SK-N-SH treated with all-trans-retinoic acid at 6 μM for 48 hours (cell line): ENCODE measurements at regions not wholly inside any gene's neighbourhood (a gene's known extent, or its start where the extent isn't known, plus 50 kb on each side); places are given as distances from the start of the nearest gene placed in this dataset.

ENCODE experiments used
- ATAC-seq: fragments of 200-7000 bp; cut with Tn5 transposase; 3 replicates; pipeline ENCODE4 v1.9.1; 2020; ENCODE audit warnings: mild to moderate bottlenecking, moderate library complexity
- ARNTL ChIP-seq: fragments of 450-650 bp; formaldehyde crosslinking; IDR thresholded peaks from 2 replicates; pipeline ENCODE4 v1.5.0; 2020; ENCODE audit warnings: low read depth, mild to moderate bottlenecking, moderate library complexity, borderline replicate concordance
- CSDC2 ChIP-seq: fragments of 250-450 bp; sonication (Bioruptor Pico); IDR thresholded peaks from 2 replicates; pipeline ENCODE4 v1.5.0; 2020; ENCODE audit warnings: mild to moderate bottlenecking, moderate library complexity
- GLIS3 ChIP-seq: fragments of 250-450 bp; sonication (Bioruptor Pico); IDR thresholded peaks from 2 replicates; pipeline ENCODE4 v1.5.0; 2020; ENCODE audit warnings: mild to moderate bottlenecking, moderate library complexity
- ISL1 ChIP-seq: fragments of 250-450 bp; sonication (Bioruptor Pico); IDR thresholded peaks from 2 replicates; pipeline ENCODE4 v2.1.2; 2022; ENCODE audit warnings: mild to moderate bottlenecking, moderate library complexity
- OSR1 ChIP-seq: fragments of 250-450 bp; sonication (Bioruptor Pico); IDR thresholded peaks from 2 replicates; pipeline ENCODE4 v1.8.0; 2022; ENCODE audit warnings: moderate library complexity, mild to moderate bottlenecking, inconsistent platforms
- PPARA ChIP-seq: fragments of 250-450 bp; sonication (Bioruptor Pico); IDR thresholded peaks from 2 replicates; pipeline ENCODE4 v1.5.0; 2020; ENCODE audit warnings: mild to moderate bottlenecking, borderline replicate concordance
- RARB ChIP-seq: fragments of 250-450 bp; sonication (Bioruptor Pico); IDR thresholded peaks from 2 replicates; pipeline ENCODE4 v1.8.0; 2021; ENCODE audit warnings: mild to moderate bottlenecking, moderate library complexity
- SNAI2 ChIP-seq: fragments of 250-450 bp; sonication (Bioruptor Pico); IDR thresholded peaks from 2 replicates; pipeline ENCODE4 v1.5.0; 2020; ENCODE audit warnings: mild to moderate bottlenecking, moderate library complexity
- TOX ChIP-seq: fragments of 250-450 bp; sonication (Bioruptor Pico); IDR thresholded peaks from 2 replicates; pipeline ENCODE4 v1.8.0; 2021; ENCODE audit warnings: mild to moderate bottlenecking, moderate library complexity, borderline replicate concordance
- ZFP3 ChIP-seq: fragments of 250-450 bp; sonication (Bioruptor Pico); IDR thresholded peaks from 2 replicates; pipeline ENCODE4 v1.5.0; 2020; ENCODE audit warnings: mild to moderate bottlenecking, moderate library complexity
- ZNF565 ChIP-seq: fragments of 450-650 bp; formaldehyde crosslinking; conservative IDR thresholded peaks from 2 replicates; pipeline ENCODE4 v1.5.0; 2020; ENCODE audit warnings: low read depth, mild to moderate bottlenecking, moderate library complexity
- ZNF70 ChIP-seq: fragments of 450-650 bp; formaldehyde crosslinking; IDR thresholded peaks from 2 replicates; pipeline ENCODE4 v1.5.0; 2020; ENCODE audit warnings: mild to moderate bottlenecking, moderate library complexity
- TF ChIP-seq, protein P1 (sequence below): fragments of 250-450 bp; sonication (Bioruptor Pico); IDR thresholded peaks from 2 replicates; pipeline ENCODE4 v1.5.1; 2020; ENCODE audit warnings: low read depth, mild to moderate bottlenecking, moderate library complexity
- TF ChIP-seq, protein P2 (sequence below): fragments of 250-450 bp; sonication (Bioruptor Pico); IDR thresholded peaks from 2 replicates; pipeline ENCODE4 v1.5.0; 2020; ENCODE audit warnings: mild to moderate bottlenecking, moderate library complexity
- TF ChIP-seq, protein P3 (sequence below): fragments of 250-450 bp; sonication (Bioruptor Pico); IDR thresholded peaks from 2 replicates; pipeline ENCODE4 v1.8.0; 2021; ENCODE audit warnings: low read depth, mild to moderate bottlenecking, moderate library complexity, borderline replicate concordance
- TF ChIP-seq, protein P4 (sequence below): fragments of 250-450 bp; sonication (Bioruptor Pico); IDR thresholded peaks from 2 replicates; pipeline ENCODE4 v1.5.1; 2021; ENCODE audit warnings: mild to moderate bottlenecking, moderate library complexity
- TF ChIP-seq, protein P5 (sequence below): fragments of 250-450 bp; sonication (Bioruptor Pico); IDR thresholded peaks from 2 replicates; pipeline ENCODE4 v1.8.0; 2020; ENCODE audit warnings: mild to moderate bottlenecking, moderate library complexity, borderline replicate concordance

DNA sequence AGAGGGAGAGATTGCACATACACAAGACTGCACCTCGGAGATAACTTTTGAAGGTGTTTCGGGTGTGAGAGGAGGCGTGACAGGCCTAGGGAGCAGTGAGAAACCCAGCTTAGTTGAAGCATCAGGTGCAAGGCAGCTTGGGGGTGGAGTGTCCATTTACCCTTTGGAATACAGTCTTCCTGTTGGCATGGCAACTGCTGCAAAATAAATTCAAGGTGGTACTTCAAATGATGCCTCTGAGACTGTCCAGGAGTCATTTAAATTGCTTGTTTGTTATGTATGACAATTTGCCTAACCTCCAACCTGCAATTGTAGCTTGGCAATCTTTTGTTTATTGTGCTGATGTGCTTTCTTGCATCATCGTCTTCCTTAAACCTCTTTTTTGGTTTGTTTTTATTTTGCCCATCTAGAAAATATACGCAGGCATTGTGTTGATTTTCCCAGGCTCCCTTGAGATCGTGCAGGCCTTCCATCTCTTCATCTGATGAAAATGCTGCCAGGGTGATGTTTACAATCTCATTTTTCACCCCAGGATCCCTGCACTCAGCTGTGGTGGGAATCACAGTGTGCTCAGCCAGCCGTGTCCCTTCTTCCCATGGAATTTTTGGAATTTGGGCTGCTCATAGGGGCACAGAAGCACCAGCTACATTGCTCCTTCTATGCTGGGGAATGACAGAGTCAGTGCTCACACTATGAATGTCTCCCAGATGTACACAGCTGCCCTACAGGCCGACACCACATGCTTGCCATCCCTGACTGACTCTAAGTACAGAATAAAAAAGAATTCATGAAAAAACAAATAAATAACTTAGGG, 583.1 kb upstream of the CFAP20DC start (continued):
- no peak for TF ChIP-seq PPARA (CRISPR knock-in tag)

DNA sequence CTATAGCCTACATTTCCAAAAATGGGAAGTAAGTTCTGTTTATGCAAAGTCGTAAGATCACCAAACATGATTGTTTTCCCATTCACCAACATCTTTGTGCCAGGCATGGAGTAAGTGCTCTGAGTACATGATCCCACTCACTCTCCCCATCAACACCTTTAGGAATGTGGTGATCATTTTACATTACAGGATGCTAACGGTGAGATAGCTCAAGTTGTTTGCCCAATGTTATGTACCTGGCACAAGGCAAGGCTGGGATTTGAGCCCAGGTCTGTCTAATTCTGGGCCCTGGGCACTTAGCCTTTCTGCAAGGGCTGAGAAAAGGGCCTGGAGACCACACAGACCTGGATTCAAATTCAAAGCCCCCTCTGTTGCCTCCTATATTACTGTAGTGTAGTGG, 581.7 kb upstream of the CFAP20DC start:
- TF ChIP-seq, protein P1, sequence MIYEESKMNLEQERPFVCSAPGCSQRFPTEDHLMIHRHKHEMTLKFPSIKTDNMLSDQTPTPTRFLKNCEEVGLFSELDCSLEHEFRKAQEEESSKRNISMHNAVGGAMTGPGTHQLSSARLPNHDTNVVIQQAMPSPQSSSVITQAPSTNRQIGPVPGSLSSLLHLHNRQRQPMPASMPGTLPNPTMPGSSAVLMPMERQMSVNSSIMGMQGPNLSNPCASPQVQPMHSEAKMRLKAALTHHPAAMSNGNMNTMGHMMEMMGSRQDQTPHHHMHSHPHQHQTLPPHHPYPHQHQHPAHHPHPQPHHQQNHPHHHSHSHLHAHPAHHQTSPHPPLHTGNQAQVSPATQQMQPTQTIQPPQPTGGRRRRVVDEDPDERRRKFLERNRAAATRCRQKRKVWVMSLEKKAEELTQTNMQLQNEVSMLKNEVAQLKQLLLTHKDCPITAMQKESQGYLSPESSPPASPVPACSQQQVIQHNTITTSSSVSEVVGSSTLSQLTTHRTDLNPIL (CRISPR knock-in tag) = no peak
- TF ChIP-seq ZFP3 (CRISPR knock-in tag) (no peak), SNAI2 (CRISPR knock-in tag) (no peak), ISL1 (CRISPR knock-in tag) (no peak), ZNF70 (CRISPR knock-in tag) (no peak), TOX (CRISPR knock-in tag) (no peak), ZNF565 (CRISPR knock-in tag) (no peak), ARNTL (no peak), CSDC2 (CRISPR knock-in tag) (no peak)
- TF ChIP-seq, protein P2, sequence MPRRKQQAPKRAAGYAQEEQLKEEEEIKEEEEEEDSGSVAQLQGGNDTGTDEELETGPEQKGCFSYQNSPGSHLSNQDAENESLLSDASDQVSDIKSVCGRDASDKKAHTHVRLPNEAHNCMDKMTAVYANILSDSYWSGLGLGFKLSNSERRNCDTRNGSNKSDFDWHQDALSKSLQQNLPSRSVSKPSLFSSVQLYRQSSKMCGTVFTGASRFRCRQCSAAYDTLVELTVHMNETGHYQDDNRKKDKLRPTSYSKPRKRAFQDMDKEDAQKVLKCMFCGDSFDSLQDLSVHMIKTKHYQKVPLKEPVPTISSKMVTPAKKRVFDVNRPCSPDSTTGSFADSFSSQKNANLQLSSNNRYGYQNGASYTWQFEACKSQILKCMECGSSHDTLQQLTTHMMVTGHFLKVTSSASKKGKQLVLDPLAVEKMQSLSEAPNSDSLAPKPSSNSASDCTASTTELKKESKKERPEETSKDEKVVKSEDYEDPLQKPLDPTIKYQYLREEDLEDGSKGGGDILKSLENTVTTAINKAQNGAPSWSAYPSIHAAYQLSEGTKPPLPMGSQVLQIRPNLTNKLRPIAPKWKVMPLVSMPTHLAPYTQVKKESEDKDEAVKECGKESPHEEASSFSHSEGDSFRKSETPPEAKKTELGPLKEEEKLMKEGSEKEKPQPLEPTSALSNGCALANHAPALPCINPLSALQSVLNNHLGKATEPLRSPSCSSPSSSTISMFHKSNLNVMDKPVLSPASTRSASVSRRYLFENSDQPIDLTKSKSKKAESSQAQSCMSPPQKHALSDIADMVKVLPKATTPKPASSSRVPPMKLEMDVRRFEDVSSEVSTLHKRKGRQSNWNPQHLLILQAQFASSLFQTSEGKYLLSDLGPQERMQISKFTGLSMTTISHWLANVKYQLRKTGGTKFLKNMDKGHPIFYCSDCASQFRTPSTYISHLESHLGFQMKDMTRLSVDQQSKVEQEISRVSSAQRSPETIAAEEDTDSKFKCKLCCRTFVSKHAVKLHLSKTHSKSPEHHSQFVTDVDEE (CRISPR knock-in tag) = no peak
- TF ChIP-seq, protein P3, sequence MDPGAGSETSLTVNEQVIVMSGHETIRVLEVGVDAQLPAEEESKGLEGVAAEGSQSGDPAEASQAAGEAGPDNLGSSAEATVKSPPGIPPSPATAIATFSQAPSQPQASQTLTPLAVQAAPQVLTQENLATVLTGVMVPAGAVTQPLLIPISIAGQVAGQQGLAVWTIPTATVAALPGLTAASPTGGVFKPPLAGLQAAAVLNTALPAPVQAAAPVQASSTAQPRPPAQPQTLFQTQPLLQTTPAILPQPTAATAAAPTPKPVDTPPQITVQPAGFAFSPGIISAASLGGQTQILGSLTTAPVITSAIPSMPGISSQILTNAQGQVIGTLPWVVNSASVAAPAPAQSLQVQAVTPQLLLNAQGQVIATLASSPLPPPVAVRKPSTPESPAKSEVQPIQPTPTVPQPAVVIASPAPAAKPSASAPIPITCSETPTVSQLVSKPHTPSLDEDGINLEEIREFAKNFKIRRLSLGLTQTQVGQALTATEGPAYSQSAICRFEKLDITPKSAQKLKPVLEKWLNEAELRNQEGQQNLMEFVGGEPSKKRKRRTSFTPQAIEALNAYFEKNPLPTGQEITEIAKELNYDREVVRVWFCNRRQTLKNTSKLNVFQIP (CRISPR knock-in tag) = no peak
- TF ChIP-seq, protein P4, sequence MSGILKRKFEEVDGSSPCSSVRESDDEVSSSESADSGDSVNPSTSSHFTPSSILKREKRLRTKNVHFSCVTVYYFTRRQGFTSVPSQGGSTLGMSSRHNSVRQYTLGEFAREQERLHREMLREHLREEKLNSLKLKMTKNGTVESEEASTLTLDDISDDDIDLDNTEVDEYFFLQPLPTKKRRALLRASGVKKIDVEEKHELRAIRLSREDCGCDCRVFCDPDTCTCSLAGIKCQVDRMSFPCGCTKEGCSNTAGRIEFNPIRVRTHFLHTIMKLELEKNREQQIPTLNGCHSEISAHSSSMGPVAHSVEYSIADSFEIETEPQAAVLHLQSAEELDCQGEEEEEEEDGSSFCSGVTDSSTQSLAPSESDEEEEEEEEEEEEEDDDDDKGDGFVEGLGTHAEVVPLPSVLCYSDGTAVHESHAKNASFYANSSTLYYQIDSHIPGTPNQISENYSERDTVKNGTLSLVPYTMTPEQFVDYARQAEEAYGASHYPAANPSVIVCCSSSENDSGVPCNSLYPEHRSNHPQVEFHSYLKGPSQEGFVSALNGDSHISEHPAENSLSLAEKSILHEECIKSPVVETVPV (CRISPR knock-in tag) = no peak
- TF ChIP-seq, protein P5, sequence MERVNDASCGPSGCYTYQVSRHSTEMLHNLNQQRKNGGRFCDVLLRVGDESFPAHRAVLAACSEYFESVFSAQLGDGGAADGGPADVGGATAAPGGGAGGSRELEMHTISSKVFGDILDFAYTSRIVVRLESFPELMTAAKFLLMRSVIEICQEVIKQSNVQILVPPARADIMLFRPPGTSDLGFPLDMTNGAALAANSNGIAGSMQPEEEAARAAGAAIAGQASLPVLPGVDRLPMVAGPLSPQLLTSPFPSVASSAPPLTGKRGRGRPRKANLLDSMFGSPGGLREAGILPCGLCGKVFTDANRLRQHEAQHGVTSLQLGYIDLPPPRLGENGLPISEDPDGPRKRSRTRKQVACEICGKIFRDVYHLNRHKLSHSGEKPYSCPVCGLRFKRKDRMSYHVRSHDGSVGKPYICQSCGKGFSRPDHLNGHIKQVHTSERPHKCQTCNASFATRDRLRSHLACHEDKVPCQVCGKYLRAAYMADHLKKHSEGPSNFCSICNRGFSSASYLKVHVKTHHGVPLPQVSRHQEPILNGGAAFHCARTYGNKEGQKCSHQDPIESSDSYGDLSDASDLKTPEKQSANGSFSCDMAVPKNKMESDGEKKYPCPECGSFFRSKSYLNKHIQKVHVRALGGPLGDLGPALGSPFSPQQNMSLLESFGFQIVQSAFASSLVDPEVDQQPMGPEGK (CRISPR knock-in tag) = no peak
- TF ChIP-seq, all 23 proteins: peak for 0
- ATAC-seq = no peak

DNA sequence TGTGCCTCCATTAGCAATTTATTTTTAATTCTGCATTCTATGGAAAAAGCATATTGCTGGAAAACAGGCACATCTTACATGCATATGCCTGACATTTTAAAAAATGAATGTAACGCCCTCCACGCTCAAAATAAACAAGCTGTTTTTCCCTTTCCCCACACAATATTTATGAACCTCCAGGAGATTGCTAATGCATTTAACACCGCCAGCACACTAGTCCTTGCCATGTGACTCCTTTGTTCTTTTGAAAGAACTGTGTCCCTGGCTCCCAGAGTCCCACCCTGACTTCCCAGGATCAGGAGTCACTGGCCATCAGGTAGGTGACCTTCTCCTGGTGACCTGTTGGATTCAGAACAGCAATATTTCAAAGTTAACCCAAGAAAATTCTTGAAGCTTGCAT, 571.2 kb upstream of the CFAP20DC start:
- ATAC-seq = no peak
- TF ChIP-seq OSR1 (no peak), RARB (CRISPR knock-in tag) (no peak), GLIS3 (CRISPR knock-in tag) (no peak), CSDC2 (CRISPR knock-in tag) (no peak), PPARA (CRISPR knock-in tag) (no peak)
- TF ChIP-seq, protein P3 (CRISPR knock-in tag) = no peak
